Gastroesophageal sphincter (tissue), 4 donors: ENCODE measurements at regions not wholly inside any gene's neighbourhood (a gene's known extent, or its start where the extent isn't known, plus 50 kb on each side); places are given as distances from the start of the nearest gene placed in this dataset.

ENCODE experiments used
- ATAC-seq: fragments of 150-250 bp; one replicate; pipeline ENCODE4 v1.9.1; 2016; ENCODE audit warnings: mild to moderate bottlenecking, moderate library complexity
- H3K27ac ChIP-seq, 4 donors: fragments of 200-600 bp; sonication (generic) in 3 of 4; 1 replicate in 3 of 4; 2 replicates in 1 of 4; pipeline ENCODE4 v1.5.1; 2016 to 2019
- H3K27me3 ChIP-seq: fragments of 200-600 bp; sonication (generic); one replicate; pipeline ENCODE4 v1.5.1; 2019
- H3K36me3 ChIP-seq, 2 donors: fragments of 200-600 bp; sonication (generic); one replicate each; pipeline ENCODE4 v1.5.1; 2019; ENCODE audit warnings: control low read depth in 1 of 2
- H3K4me1 ChIP-seq, 3 donors: fragments of 200-600 bp; sonication (generic); 1 replicate in 2 of 3; 2 replicates in 1 of 3; pipeline ENCODE4 v1.5.1; 2016 to 2019; ENCODE audit warnings: control low read depth in 2 of 3
- H3K4me3 ChIP-seq, 2 donors: fragments of 200-600 bp; sonication (generic); one replicate each; pipeline ENCODE4 v1.5.1; 2019; ENCODE audit warnings: mild to moderate bottlenecking in 1 of 2, moderate library complexity in 1 of 2
- H3K9me3 ChIP-seq, 3 donors: fragments of 200-600 bp; sonication (generic); one replicate each; pipeline ENCODE4 v1.5.1; 2017 to 2019; ENCODE audit warnings: control low read depth in 2 of 3
- EP300 ChIP-seq: sonication (generic); formaldehyde crosslinking; IDR thresholded peaks from one replicate; pipeline ENCODE4 v1.6.1; 2017; ENCODE audit warnings: antibody characterized with exemption, mild to moderate bottlenecking
- POLR2A ChIP-seq, 2 donors: fragments of 450-650 bp; IDR thresholded peaks; one replicate each; pipeline ENCODE4 v1.6.1; 2017; ENCODE audit warnings: antibody characterized with exemption in 2 of 2, mild to moderate bottlenecking in 2 of 2, moderate library complexity in 1 of 2
- POLR2AphosphoS5 ChIP-seq: sonication (generic); formaldehyde crosslinking; IDR thresholded peaks from one replicate; pipeline ENCODE4 v1.6.1; 2017; ENCODE audit warnings: antibody characterized with exemption
- WGBS, 2 donors: methylation state at CpG; one replicate each; pipeline ENCODE4 v1.1.5; 2018; ENCODE audit warnings: low coverage in 1 of 2; 5-methylcytosine and 5-hydroxymethylcytosine counted together
- TF ChIP-seq, protein P1 (sequence below), 4 experiments: fragments of 200-600 bp in 2 of 4; fragments of 450-650 bp in 2 of 4; sonication (generic) in 1 of 4; IDR thresholded peaks; one replicate each; pipeline ENCODE4 v1.5.1; 2017 to 2019; ENCODE audit warnings: antibody characterized with exemption in 4 of 4, mild to moderate bottlenecking in 2 of 4, moderate library complexity in 2 of 4

DNA sequence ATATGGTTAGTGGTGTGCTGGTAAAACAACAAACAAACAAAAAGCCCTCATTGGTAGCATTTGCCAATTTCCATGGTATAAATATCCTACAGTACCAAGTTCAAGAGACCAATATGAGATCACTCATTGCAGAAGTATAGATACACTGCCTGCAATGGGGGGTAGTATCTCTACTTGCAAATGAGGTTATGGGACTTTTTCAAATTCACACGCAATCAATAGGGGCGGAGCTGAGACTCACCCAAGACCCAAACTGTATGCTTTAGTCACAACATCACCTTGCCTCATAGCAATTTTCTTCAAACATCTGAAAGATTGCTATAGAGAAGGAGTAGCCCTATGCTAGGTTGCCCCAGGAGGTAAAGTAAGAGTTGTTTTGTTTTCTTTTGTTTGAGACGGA is 93.7 kb downstream of the VCPKMT start:
- peaks cover 0 to 33% (median 8%) of the 10 kb centered on the region in 3 donors for H3K4me1 ChIP-seq
- peaks cover 0 to 19% (median 0%) of the 10 kb centered on the region in 3 donors for H3K9me3 ChIP-seq
- no peak overlapping the region for H3K4me3 ChIP-seq
- no peak overlapping the region for H3K27ac ChIP-seq
- H3K36me3 ChIP-seq = no peaks in the 10 kb centered on the region
- H3K27me3 ChIP-seq = no peaks in the 10 kb centered on the region
- TF ChIP-seq POLR2AphosphoS5 (no peak), POLR2A (IDR thresholded peaks at IDR 0.05) (no peak), EP300 (no peak)
- TF ChIP-seq, protein P1, sequence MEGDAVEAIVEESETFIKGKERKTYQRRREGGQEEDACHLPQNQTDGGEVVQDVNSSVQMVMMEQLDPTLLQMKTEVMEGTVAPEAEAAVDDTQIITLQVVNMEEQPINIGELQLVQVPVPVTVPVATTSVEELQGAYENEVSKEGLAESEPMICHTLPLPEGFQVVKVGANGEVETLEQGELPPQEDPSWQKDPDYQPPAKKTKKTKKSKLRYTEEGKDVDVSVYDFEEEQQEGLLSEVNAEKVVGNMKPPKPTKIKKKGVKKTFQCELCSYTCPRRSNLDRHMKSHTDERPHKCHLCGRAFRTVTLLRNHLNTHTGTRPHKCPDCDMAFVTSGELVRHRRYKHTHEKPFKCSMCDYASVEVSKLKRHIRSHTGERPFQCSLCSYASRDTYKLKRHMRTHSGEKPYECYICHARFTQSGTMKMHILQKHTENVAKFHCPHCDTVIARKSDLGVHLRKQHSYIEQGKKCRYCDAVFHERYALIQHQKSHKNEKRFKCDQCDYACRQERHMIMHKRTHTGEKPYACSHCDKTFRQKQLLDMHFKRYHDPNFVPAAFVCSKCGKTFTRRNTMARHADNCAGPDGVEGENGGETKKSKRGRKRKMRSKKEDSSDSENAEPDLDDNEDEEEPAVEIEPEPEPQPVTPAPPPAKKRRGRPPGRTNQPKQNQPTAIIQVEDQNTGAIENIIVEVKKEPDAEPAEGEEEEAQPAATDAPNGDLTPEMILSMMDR (IDR thresholded peaks at IDR 0.05) = no peak
- no peak for ATAC-seq
- 94 to 100% methylated on average over 3 of the region's 3 CpGs for WGBS, 2 donors

DNA sequence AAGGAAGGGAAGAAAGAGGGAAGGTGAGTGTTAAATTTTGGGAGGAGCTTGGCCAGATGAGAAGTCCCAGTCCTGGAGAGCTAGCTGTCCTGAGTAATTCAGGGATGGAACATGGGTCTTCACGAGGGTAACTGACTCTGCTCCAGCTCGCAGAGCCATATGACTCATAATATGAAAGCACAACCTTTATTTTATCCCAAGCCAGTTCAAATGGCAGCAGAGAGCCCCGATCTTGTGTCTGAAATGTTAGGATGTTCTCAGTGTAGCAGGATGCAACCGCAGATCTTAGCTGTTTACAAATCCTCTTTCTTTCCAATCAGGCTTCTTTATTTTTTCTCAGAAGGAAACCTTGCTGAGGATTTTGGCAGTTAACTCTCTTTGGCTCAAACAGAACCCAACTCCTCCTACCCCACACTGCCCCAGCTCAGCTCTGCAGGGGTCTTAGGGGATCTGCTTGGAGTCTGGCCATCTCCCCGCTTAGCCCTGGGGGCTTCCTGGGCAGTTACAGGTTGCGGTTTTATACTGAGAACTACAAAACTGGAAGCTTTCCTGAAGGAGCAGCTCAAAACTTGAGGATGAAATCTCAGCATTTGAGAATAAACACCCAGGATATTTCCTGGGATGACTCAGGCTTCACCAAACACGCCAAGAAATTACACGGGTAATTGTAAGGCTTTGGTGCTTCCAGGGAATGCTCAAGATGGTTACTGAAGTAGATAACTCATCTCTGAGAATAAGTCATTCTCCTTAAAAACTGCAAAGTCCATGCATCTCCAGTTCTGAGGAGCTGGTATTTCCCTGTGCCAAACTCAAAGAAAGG is 92.5 kb downstream of the VCPKMT start:
- Histone ChIP-seq H3K4me3 (peak overlapping the region in 1 of 2 donors; percentile 14), H3K27ac (peak overlapping the region; percentile 61 to 74 (median 72)), H3K27me3 (no peaks in the 10 kb centered on the region), H3K9me3 (peaks cover 0 to 19% (median 0%) of the 10 kb centered on the region in 3 donors), H3K4me1 (peaks cover 0 to 21% (median 0%) of the 10 kb centered on the region in 3 donors), H3K36me3 (no peaks in the 10 kb centered on the region)
- peak; percentile 31 for TF ChIP-seq POLR2AphosphoS5
- TF ChIP-seq POLR2A (IDR thresholded peaks at IDR 0.05) = no peak
- ATAC-seq = peak; percentile 87
- 22 to 30% methylated on average over 3 to 6 of the region's 8 CpGs for WGBS, 2 donors

DNA sequence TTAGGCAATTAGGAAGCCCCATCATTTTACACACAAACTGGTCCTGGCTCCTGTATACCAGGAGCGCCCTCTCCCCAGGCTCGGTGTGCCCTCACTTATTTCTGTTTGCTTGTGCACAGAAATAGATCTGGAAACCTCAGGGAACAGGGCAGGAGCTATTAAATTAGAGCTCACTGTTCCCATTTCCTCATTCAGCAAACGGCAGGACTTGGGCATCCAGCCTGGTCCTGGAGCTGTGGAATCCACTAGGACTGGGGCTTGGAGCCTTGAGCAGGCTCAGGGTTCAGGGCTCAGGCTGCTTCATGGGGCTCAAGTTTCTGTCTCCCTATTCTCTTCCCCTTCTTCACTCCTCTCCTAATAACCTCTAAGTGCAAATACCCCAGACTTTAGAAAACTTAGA is 91.3 kb downstream of the VCPKMT start:
- ATAC-seq = no peak
- Histone ChIP-seq H3K27ac (no peak overlapping the region), H3K36me3 (no peaks in the 10 kb centered on the region), H3K9me3 (peaks cover 0 to 13% (median 0%) of the 10 kb centered on the region in 3 donors), H3K27me3 (no peaks in the 10 kb centered on the region), H3K4me3 (no peak overlapping the region), H3K4me1 (peaks cover 0 to 16% (median 0%) of the 10 kb centered on the region in 3 donors)
- WGBS, 2 donors = 59 to 92% methylated on average over 2 to 3 of the region's 3 CpGs
- TF ChIP-seq EP300 (no peak), POLR2AphosphoS5 (no peak), POLR2A (IDR thresholded peaks at IDR 0.05) (no peak)
- TF ChIP-seq, protein P1 (IDR thresholded peaks at IDR 0.05) = no peak

DNA sequence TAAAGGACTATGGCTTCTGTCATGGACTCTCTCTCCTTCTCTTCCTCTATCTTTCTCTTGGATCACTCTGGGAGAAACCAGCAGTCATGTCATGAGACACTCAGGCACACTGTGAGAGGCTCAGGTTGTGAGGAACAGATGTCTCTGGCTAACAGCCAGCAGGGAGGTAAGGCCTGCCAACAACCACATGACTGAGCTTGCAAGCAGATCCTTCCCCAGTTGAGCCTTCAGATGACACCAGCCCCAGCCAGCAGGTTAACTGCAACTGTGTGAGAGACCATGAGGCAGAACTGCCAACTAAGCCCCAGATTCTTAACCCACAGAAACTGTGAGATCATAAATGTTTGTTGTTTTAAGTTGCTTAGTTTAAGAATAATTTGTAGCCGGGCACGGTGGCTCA is 90.6 kb downstream of the VCPKMT start:
- no peak overlapping the region for H3K27ac ChIP-seq
- ATAC-seq = no peak
- WGBS, 2 donors = 70 to 96% methylated on average over 2 of the region's 2 CpGs

DNA sequence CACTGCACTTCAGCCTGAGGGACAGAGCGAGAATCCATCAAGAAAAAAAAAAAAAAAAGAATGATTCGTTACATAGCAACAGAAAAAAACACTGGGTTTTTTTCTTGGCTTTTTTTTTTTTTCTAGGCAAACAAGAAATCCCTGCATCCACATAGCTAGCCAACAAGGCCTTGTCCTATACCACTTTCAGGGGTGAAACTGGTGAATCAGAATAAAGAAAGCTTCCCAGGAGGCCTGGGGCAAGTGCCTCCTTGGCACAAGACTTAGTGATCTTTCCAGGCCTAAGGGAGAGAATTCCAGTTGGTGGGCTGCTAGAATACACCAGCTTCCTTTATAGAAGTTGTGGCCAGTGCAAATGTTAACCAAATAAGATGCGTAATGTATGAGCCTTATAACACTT is 90.0 kb downstream of the VCPKMT start:
- Histone ChIP-seq H3K4me3 (no peak overlapping the region), H3K27ac (no peak overlapping the region), H3K4me1 (peaks cover 0 to 16% (median 0%) of the 10 kb centered on the region in 3 donors), H3K9me3 (peaks cover 0 to 8% (median 0%) of the 10 kb centered on the region in 3 donors), H3K36me3 (no peaks in the 10 kb centered on the region), H3K27me3 (no peaks in the 10 kb centered on the region)
- WGBS, 2 donors = 84 to 93% methylated on average over 2 to 3 of the region's 3 CpGs
- TF ChIP-seq EP300 (no peak), POLR2A (IDR thresholded peaks at IDR 0.05) (no peak), POLR2AphosphoS5 (no peak)
- TF ChIP-seq, protein P1 (IDR thresholded peaks at IDR 0.05) = no peak
- no peak for ATAC-seq

More for the DNA sequence above, 90.6 kb downstream of the VCPKMT start:
- Histone ChIP-seq H3K9me3 (peaks cover 0 to 8% (median 0%) of the 10 kb centered on the region in 3 donors), H3K4me3 (no peak overlapping the region), H3K4me1 (peaks cover 0 to 16% (median 0%) of the 10 kb centered on the region in 3 donors), H3K36me3 (no peaks in the 10 kb centered on the region), H3K27me3 (no peaks in the 10 kb centered on the region)
- no peak for TF ChIP-seq EP300
- TF ChIP-seq, protein P1 (IDR thresholded peaks at IDR 0.05) = no peak
- TF ChIP-seq POLR2AphosphoS5 = no peak
- TF ChIP-seq POLR2A (IDR thresholded peaks at IDR 0.05) = no peak
